ENCODE measurements at regions not wholly inside any gene's neighbourhood (a gene's known extent, or its start where the extent isn't known, plus 50 kb on each side); places are given as distances from the start of the nearest gene placed in this dataset.

GRCh38 chr14:58864751-58865513 is 227.2 kb downstream of the DACT1 start:
- TF ChIP-seq CTCF (IDR thresholded peaks at IDR 0.05) (no peak), POLR2A (IDR thresholded peaks at IDR 0.05) (no peak)

All from Peyer's patch (tissue), 4 donors.